ENCODE measurements at regions not wholly inside any gene's neighbourhood (a gene's known extent, or its start where the extent isn't known, plus 50 kb on each side); places are given as distances from the start of the nearest gene placed in this dataset.

- 84 to 93% (median 87%) methylated on average over 7 to 14 of the region's 14 CpGs for WGBS, 4 donors
- no peaks in the 10 kb centered on the region for H3K27me3 ChIP-seq
- H3K36me3 ChIP-seq (replicated peaks in 1 of 2): no peaks in the 10 kb centered on the region
- DNase-seq: peak in 3 of 7 donors; percentile 3 to 9 (median 6)
- no peak overlapping the region for H3K27ac ChIP-seq
- no peaks in the 10 kb centered on the region for H3K9me3 ChIP-seq (replicated peaks in 1 of 3)
- TF ChIP-seq POLR2A (IDR thresholded peaks at IDR 0.05) (no peak), CTCF (IDR thresholded peaks at IDR 0.05) (no peak)
- no peak overlapping the region for H3K4me3 ChIP-seq
- intact Hi-C loops (cut with DNase I): no loop called here
- H3K4me1 ChIP-seq (replicated peaks in 1 of 2): no peaks in the 10 kb centered on the region
Observed at GRCh38 chr15:25182736-25183445, 228.1 kb downstream of the SNRPN start.

GRCh38 chr15:25183581-25184251, 228.9 kb downstream of the SNRPN start:
- H3K36me3 ChIP-seq (replicated peaks in 1 of 2): no peaks in the 10 kb centered on the region
- H3K4me3 ChIP-seq: no peak overlapping the region
- peak in 3 of 7 donors; percentile 1 to 9 (median 5) for DNase-seq
- intact Hi-C loops (cut with DNase I): no loop called here
- TF ChIP-seq CTCF (IDR thresholded peaks at IDR 0.05) (no peak), POLR2A (IDR thresholded peaks at IDR 0.05) (no peak)
- no peaks in the 10 kb centered on the region for H3K4me1 ChIP-seq (replicated peaks in 1 of 2)
- H3K27me3 ChIP-seq: no peaks in the 10 kb centered on the region
- H3K9me3 ChIP-seq (replicated peaks in 1 of 3): no peaks in the 10 kb centered on the region
- WGBS, 4 donors: 78 to 100% (median 89%) methylated on average over 1 to 9 of the region's 9 CpGs
- H3K27ac ChIP-seq: no peak overlapping the region

- no peak overlapping the region for H3K27ac ChIP-seq
- intact Hi-C loops (cut with DNase I): loop anchor here in 1 of 2 donors (5.0 kb wide), 1 partner anchor 43 kb away; no protein-coding TSS in a partner anchor
- no peak overlapping the region for H3K4me3 ChIP-seq
- no peaks in the 10 kb centered on the region for H3K9me3 ChIP-seq (replicated peaks in 1 of 3)
- DNase-seq: peak in 1 of 7 donors; percentile 2
- no peaks in the 10 kb centered on the region for H3K27me3 ChIP-seq
- WGBS, 4 donors: 84 to 91% (median 88%) methylated on average over 2 to 12 of the region's 12 CpGs
- no peaks in the 10 kb centered on the region for H3K36me3 ChIP-seq (replicated peaks in 1 of 2)
- no peaks in the 10 kb centered on the region for H3K4me1 ChIP-seq (replicated peaks in 1 of 2)
- no peak for TF ChIP-seq CTCF (IDR thresholded peaks at IDR 0.05)
Observed at GRCh38 chr15:25184356-25185155, 229.8 kb downstream of the SNRPN start.

GRCh38 chr15:25185156-25185710, 230.4 kb downstream of the SNRPN start:
- Histone ChIP-seq H3K36me3 (replicated peaks in 1 of 2) (no peaks in the 10 kb centered on the region), H3K27ac (no peak overlapping the region), H3K9me3 (replicated peaks in 1 of 3) (no peaks in the 10 kb centered on the region), H3K4me3 (no peak overlapping the region), H3K27me3 (no peaks in the 10 kb centered on the region), H3K4me1 (replicated peaks in 1 of 2) (no peaks in the 10 kb centered on the region)
- 82 to 85% (median 84%) methylated on average over 9 to 15 of the region's 15 CpGs for WGBS, 4 donors
- peak in 1 of 7 donors; percentile 2 for DNase-seq
- TF ChIP-seq CTCF (IDR thresholded peaks at IDR 0.05): no peak
- TF ChIP-seq POLR2A (IDR thresholded peaks at IDR 0.05): no peak
- intact Hi-C loops (cut with DNase I): loop anchor here in 1 of 2 donors (5.0 kb wide), 1 partner anchor 42 kb away; no protein-coding TSS in a partner anchor
